GM12891 (cell line): ENCODE measurements at regions not wholly inside any gene's neighbourhood (a gene's known extent, or its start where the extent isn't known, plus 50 kb on each side); places are given as distances from the start of the nearest gene placed in this dataset.

Experiments used
- PAX5 ChIP-seq: IDR thresholded peaks from 2 replicates; pipeline ENCODE4 v1.6.1; 2011; ENCODE audit warnings: low read length, moderate library complexity, mild to moderate bottlenecking; ENCODE audit not compliant: insufficient read depth, severe bottlenecking
- POLR2A ChIP-seq: IDR thresholded peaks from 2 replicates; pipeline ENCODE4 v1.6.1; 2011; ENCODE audit warnings: low read depth, low read length, control low read depth
- POLR2AphosphoS5 ChIP-seq: IDR thresholded peaks from 2 replicates; pipeline ENCODE4 v1.6.1; 2011; ENCODE audit warnings: low read depth, low read length, control low read depth
- POU2F2 ChIP-seq: IDR thresholded peaks from 2 replicates; pipeline ENCODE4 v1.6.1; 2011; ENCODE audit warnings: low read depth, mild to moderate bottlenecking, control low read depth, low read length, moderate library complexity
- SPI1 ChIP-seq: IDR thresholded peaks from 2 replicates; pipeline ENCODE4 v1.6.1; 2011; ENCODE audit warnings: low read depth, low read length, control low read depth
- TAF1 ChIP-seq: IDR thresholded peaks from 2 replicates; pipeline ENCODE4 v1.6.1; 2011; ENCODE audit warnings: low read depth, low read length, control low read depth

GRCh38 chr18:3354506-3354905 is 92.6 kb downstream of the MYL12B start:
- TF ChIP-seq POLR2A: no peak
- TF ChIP-seq POLR2AphosphoS5: no peak
- no peak for TF ChIP-seq TAF1
- TF ChIP-seq PAX5: no peak
- TF ChIP-seq POU2F2: no peak
- no peak for TF ChIP-seq SPI1
